IPS-18c (cell line): ENCODE measurements at regions not wholly inside any gene's neighbourhood (a gene's known extent, or its start where the extent isn't known, plus 50 kb on each side); places are given as distances from the start of the nearest gene placed in this dataset.
"Not testable (repeated sequence)": the region's sequence is repeated elsewhere in the genome, so short reads cannot be mapped to it uniquely, and the experiment has no call there.

Experiments
- H3K4me3 ChIP-seq: 2 replicates; pipeline ENCODE4 v1.7.0; 2013; ENCODE audit warnings: low read depth, mild to moderate bottlenecking, low read length, moderate library complexity; ENCODE audit not compliant: insufficient read depth
- H3K9me3 ChIP-seq: one replicate; pipeline ENCODE4 v1.6.1; 2013; ENCODE audit warnings: mild to moderate bottlenecking, low read length, moderate library complexity; ENCODE audit not compliant: control insufficient read depth, insufficient read depth

DNA sequence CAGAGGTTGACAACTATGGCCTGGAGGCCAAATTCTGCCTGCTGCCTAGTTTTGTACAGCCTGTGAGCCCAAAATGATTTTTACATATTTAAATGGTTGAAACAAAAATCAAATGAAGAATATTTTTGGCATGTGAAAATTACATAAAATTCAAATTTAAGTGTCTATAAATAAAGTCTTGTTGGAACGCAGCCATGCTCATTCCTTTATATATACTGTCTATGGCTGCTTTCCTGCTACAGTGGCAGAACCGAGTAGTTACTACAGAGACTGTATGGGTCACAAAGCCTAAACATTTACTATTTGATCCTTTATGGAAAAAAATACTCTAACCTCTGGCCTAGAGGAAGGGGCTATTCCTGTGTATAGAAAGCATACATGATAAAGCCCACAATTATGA is 290.4 kb downstream of the GLUD2 start:
- H3K4me3 ChIP-seq = no peak overlapping the region
- no peaks in the 10 kb centered on the region for H3K9me3 ChIP-seq

- Histone ChIP-seq H3K9me3 (peaks cover 2% of the 10 kb centered on the region), H3K4me3 (no peak overlapping the region)
Observed at GRCh38 chrX:121349263-121349662, 301.9 kb downstream of the GLUD2 start.

GRCh38 chrX:121356139-121356849 is 308.9 kb downstream of the GLUD2 start:
- Histone ChIP-seq H3K9me3 (peaks cover 2% of the 10 kb centered on the region), H3K4me3 (no peak overlapping the region)

DNA sequence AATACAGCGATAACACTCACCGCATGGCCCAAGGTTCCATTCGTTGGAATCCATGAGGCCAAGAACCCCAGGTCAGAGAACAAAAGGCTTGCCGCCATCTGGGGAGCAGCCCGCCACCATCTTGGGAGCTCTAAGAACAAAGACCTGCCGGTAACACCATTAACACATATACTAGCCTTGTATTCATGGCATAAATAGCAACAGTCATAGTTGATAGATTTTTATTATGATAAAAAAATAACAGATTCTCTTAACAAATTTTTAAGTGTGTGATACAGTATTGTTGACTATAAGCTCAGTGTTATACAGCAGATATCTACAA is 309.4 kb downstream of the GLUD2 start:
- Histone ChIP-seq H3K4me3 (no peak overlapping the region), H3K9me3 (no peaks in the 10 kb centered on the region)

DNA sequence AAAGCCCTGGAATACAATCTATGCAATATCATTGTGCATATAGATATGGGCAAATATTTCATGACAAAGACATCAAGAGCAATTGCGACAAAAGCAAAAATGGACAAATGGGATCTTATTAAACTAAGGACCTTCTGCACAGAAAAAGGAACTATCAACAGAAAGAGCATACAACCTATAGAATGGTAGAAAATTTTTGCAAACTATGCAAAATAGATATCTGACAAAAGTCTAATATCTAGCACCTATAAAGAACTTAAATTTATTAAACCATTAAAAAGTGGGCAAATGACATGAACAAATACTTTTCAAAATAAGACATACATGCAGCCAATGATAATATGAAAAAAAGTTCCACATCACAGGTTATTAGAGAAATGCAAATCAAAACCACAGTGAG is 312.9 kb downstream of the GLUD2 start:
- Histone ChIP-seq H3K4me3 (no peak overlapping the region), H3K9me3 (no peaks in the 10 kb centered on the region)

DNA sequence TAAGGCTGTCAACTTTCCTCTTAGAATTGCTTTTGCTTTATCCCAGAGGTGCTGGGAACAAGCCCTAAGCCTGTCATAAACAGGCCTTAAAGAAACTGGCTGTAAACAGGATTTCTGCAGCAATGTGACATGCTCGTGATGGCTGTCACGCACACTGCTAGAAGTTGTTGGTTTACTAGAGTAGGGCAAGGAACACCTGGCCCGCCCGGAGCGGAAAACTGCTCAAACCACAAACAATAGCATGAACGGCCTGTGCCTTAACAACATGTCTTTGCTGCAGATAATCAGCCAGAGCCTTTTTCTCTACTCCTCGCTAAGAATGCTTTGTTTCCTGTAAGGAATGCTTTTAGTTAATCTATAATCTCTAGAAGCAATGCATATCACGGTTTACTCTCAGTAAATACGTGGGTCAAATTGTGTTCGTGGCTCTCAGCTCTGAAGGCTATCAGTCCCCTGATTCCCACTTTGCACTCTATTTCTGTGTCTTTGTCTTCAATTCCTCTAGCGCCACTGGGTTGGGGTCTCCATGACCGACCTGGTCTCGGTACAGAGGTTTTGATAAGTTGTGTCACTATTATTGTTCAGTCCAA is 318.3 kb downstream of the GLUD2 start:
- no peak overlapping the region for H3K4me3 ChIP-seq
- H3K9me3 ChIP-seq = no peaks in the 10 kb centered on the region

- peaks cover 7% of the 10 kb centered on the region for H3K9me3 ChIP-seq
- H3K4me3 ChIP-seq = no peak overlapping the region
Observed at GRCh38 chrX:121374471-121374870, 327.1 kb downstream of the GLUD2 start.

DNA sequence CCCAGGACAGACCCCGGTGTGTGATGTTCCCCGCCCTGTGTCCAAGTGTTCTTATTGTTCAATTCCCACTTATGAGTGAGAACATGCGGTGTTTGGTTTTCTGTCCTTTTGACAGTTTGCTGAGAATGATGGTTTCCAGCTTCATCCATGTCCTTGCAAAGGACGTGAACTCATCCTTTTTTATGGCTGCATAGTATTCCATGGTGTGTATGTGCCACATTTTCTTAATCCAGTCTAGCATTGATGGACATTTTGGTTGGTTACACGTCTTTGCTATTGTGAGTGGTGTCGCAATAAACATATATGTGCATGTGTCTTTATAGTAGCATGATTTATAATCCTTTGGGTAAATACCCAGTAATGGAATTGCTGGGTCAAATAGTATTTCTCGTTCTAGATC is 334.5 kb downstream of the GLUD2 start:
- not testable (repeated sequence) for H3K9me3 ChIP-seq

DNA sequence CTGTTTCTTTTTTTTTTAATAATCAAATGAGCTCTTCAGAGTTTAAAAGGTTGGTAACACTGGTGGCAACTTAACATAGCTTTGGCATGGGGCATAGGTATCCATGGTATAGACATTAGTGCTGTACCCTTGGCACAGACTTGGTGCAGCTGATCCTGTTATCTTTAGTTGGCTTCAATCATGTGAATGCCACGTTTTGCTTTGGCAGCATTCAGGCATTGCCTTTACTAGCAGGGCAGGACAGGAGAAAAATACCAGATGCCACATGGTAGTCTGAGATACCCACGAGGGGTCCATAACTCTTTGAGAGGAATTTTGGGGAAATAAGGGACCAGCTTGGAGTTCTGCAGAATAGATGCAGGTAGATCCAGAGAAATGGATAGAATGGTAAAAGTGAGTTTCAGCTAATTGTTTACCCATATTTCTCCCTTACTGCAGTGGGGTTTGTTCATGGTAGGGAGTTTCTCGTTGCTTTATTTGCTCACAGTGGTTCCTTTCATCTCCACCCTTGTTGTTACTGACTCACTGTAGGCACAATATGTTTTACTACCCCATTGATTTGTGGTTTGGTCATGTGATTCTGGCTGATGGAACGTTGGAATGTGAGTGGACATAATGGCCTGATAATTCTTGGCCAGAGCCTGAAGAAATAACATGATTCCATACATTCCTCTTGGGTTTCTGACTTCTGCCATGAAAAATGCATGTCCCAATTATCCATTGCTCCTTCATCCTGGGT is 342.7 kb downstream of the GLUD2 start:
- H3K4me3 ChIP-seq = no peak overlapping the region

More for the DNA sequence above, 334.5 kb downstream of the GLUD2 start:
- not testable (repeated sequence) for H3K4me3 ChIP-seq

DNA sequence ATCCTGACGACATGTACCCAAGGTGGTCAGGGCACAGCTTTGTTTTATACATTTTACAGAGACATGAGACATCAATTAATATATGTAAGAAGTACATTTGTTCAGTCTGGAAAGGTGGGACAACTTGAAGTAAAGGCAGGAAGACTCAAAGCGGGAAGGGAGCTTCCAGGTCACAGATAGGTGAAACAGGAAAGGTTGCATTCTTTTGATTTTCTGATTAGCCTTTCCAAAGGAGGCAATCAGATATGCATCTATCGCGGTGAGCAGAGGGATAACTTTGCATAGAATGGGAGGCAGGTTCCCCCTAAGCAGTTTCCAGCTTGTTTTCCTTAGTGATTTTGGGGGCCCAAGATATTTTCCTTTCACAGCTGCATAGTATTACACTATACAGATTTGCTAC is 358.4 kb downstream of the GLUD2 start:
- Histone ChIP-seq H3K9me3 (no peaks in the 10 kb centered on the region), H3K4me3 (no peak overlapping the region)

More for the DNA sequence above, 342.7 kb downstream of the GLUD2 start:
- H3K9me3 ChIP-seq = peaks cover 5% of the 10 kb centered on the region

DNA sequence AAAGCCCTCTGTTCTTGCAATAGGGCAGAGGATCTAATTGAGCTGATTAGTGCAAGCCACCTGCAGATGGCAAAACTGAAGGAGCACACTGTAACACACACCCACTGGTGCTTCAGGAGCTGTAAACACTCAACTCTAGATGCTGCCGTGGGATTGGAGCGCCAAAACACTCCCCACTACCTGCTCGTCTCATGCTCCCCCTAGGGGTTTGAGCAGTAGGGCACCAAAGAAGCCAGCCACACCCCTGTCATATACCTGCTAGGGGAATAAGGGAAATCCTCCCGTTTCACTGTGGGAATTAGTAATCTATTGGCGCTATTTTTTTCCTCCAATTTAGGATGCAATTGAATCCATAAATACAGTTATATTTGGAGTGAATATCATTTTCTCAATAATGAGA is 360.2 kb downstream of the GLUD2 start:
- no peak overlapping the region for H3K4me3 ChIP-seq
- no peaks in the 10 kb centered on the region for H3K9me3 ChIP-seq

- H3K9me3 ChIP-seq, H3K4me3 ChIP-seq: not testable (repeated sequence)
Observed at GRCh38 chrX:121431514-121431913, 384.1 kb downstream of the GLUD2 start.

DNA sequence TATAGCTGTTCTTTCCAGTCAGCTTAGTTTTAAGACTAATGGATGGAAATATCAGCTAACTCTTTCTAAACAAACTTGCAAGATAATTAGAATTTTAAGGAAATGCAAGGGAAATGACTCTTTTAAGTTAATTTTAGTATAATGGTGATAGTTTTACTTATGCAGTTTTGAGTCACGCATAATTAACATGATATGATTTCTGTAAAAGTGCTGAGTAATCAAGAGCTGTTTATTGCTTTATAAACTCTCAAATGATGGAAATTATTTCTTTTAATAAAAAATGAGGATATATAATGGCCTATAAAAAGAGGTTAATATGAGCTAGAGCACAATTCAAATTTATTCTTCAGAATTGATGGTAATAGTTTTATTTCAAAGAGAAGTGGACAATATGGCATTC is 385.9 kb downstream of the GLUD2 start:
- H3K9me3 ChIP-seq = peaks cover 4% of the 10 kb centered on the region
- H3K4me3 ChIP-seq = no peak overlapping the region

- H3K9me3 ChIP-seq, H3K4me3 ChIP-seq: not testable (repeated sequence)
Observed at GRCh38 chrX:121437666-121438065, 390.3 kb downstream of the GLUD2 start.

- H3K4me3 ChIP-seq = no peak overlapping the region
Observed at GRCh38 chrX:121455890-121456289, 408.5 kb downstream of the GLUD2 start.

GRCh38 chrX:121456315-121456714 is 408.9 kb downstream of the GLUD2 start:
- H3K4me3 ChIP-seq = no peak overlapping the region
- no peaks in the 10 kb centered on the region for H3K9me3 ChIP-seq

More at GRCh38 chrX:121455890-121456289, 408.5 kb downstream of the GLUD2 start:
- H3K9me3 ChIP-seq = no peaks in the 10 kb centered on the region

DNA sequence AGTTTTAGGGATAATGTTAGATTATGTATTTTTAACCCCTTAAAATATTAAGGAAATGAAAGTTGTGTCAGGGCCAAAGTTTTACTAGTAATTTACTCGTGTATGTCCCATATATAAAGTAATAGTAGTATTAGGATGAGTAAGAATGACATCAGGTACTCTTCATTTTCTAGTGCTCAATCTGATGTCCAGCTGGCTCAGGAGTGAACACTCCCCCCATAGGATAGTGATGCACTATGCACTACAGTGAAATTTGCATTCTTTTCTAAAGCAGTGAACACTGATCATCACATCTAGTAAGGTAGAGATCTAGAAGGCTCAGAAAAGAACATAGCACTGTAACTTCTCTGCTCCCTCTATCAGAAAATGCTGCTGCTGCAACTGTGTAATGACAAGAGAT is 409.7 kb downstream of the GLUD2 start:
- Histone ChIP-seq H3K4me3 (no peak overlapping the region), H3K9me3 (no peaks in the 10 kb centered on the region)

GRCh38 chrX:121479406-121479805 is 432.0 kb downstream of the GLUD2 start:
- H3K9me3 ChIP-seq = peaks cover 2% of the 10 kb centered on the region

More at GRCh38 chrX:121479406-121479805, 432.0 kb downstream of the GLUD2 start:
- H3K4me3 ChIP-seq = no peak overlapping the region
